Natural killer cell (primary cell): ENCODE measurements at regions not wholly inside any gene's neighbourhood (a gene's known extent, or its start where the extent isn't known, plus 50 kb on each side); places are given as distances from the start of the nearest gene placed in this dataset.

Experiments
- ATAC-seq, 3 donors: fragments of 150-1000 bp in 2 of 3; fragments of 200-7000 bp in 1 of 3; cut with Tn5 transposase; 1 replicate in 1 of 3; 2 replicates in 2 of 3; pipeline ENCODE4 v1.10.0; 2021; ENCODE audit warnings: mild to moderate bottlenecking in 2 of 3, moderate library complexity in 2 of 3
- DNase-seq, 2 donors: peaks; one replicate each; pipeline versions ENCODE4 v3.0.0 to v3.0.0-alpha.2; 2013 to 2021; ENCODE audit warnings: mixed read lengths in 1 of 2
- H3K27ac ChIP-seq: one replicate; pipeline ENCODE4 v1.5.1; 2013; ENCODE audit warnings: mild to moderate bottlenecking, low read length
- H3K27me3 ChIP-seq: one replicate; pipeline ENCODE4 v1.6.1; 2013; ENCODE audit warnings: low read length; ENCODE audit not compliant: control insufficient read depth, insufficient read depth
- H3K36me3 ChIP-seq: one replicate; pipeline ENCODE4 v1.6.1; 2013; ENCODE audit warnings: low read length; ENCODE audit not compliant: control insufficient read depth, insufficient read depth
- H3K4me1 ChIP-seq: one replicate; pipeline ENCODE4 v1.6.1; 2013; ENCODE audit warnings: low read length; ENCODE audit not compliant: control insufficient read depth, insufficient read depth
- H3K4me3 ChIP-seq: one replicate; pipeline ENCODE4 v1.5.1; 2013; ENCODE audit warnings: low read length
- H3K9me3 ChIP-seq: one replicate; pipeline ENCODE4 v1.6.1; 2013; ENCODE audit warnings: low read length; ENCODE audit not compliant: control insufficient read depth, insufficient read depth
- H3K27ac Mint-ChIP-seq, 2 donors: one replicate each; pipeline ENCODE4 v1.8.0; 2022; ENCODE audit warnings: mild to moderate bottlenecking in 2 of 2, mixed read lengths in 2 of 2, moderate library complexity in 1 of 2
- H3K27me3 Mint-ChIP-seq, 2 donors: one replicate each; pipeline ENCODE4 v1.8.0; 2022; ENCODE audit warnings: low read depth in 2 of 2, mixed read lengths in 2 of 2
- H3K36me3 Mint-ChIP-seq: one replicate; pipeline ENCODE4 v1.8.0; 2022; ENCODE audit warnings: mixed read lengths
- H3K4me1 Mint-ChIP-seq, 2 donors: one replicate each; pipeline ENCODE4 v1.8.0; 2022; ENCODE audit warnings: mixed read lengths in 2 of 2
- H3K4me3 Mint-ChIP-seq: one replicate; pipeline ENCODE4 v1.8.0; 2022; ENCODE audit warnings: mild to moderate bottlenecking, moderate library complexity, mixed read lengths
- H3K9me3 Mint-ChIP-seq, 2 donors: one replicate each; pipeline ENCODE4 v1.8.0; 2022; ENCODE audit warnings: mixed read lengths in 2 of 2
- WGBS: methylation state at CpG from one replicate; pipeline ENCODE4 v1.1.7; 2013; ENCODE audit warnings: missing lambda C conversion rate; ENCODE audit not compliant: insufficient coverage; 5-methylcytosine and 5-hydroxymethylcytosine counted together
- intact Hi-C: fragments of 100-400 bp; cut with micrococcal nuclease; formaldehyde crosslinking; loops from one replicate; pipeline ENCODE4 v1.14.2; 2022
- TF ChIP-seq, protein P1 (sequence below): fragments of 200-600 bp; IDR thresholded peaks from one replicate; pipeline ENCODE4 v1.8.0; 2022; ENCODE audit warnings: antibody characterized with exemption

DNA sequence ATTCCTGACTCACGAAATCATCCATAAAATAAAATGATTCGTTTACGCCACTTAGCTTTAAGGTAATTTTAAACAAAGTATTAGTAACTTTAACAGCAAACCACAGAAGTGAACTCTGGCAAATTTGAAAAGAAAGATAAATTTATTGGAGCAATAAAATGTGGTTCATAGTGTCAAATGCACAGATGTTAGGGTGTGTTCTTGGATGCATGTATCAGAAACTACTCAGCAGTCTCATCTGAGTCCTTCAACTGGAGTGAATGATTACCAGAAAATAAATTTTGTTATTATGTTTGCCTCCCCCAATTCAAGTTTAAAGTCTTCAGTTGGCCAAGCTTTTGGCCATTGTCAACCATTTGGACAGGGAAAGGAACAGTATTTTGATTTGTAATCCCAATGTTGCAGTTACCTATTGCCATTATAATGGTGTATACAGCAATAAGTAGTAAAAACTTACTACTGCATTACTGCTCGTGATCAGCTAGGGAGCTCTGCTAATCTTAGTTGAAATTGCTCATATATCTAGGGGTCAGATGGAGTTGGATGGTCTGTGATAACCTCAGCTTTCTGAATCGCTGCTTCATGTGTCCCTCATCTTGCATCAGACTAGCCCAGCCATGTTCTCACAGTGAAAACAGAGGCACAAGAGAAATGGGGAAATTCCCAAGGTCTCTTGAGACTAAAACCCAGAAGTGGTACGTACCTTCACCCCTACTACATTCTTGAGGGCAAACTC is 254.6 kb upstream of the KCNIP4 start:
- Histone ChIP-seq H3K36me3 (no peaks in the 10 kb centered on the region), H3K4me3 (no peak overlapping the region), H3K9me3 (no peaks in the 10 kb centered on the region), H3K27me3 (no peaks in the 10 kb centered on the region), H3K27ac (no peak overlapping the region), H3K4me1 (no peaks in the 10 kb centered on the region)
- Mint-ChIP-seq H3K36me3 (no peaks in the 10 kb centered on the region), H3K27ac (no peak overlapping the region), H3K4me1 (no peaks in the 10 kb centered on the region), H3K27me3 (no peaks in the 10 kb centered on the region), H3K9me3 (peaks cover 0 to 2% of the 10 kb centered on the region in 2 donors), H3K4me3 (no peak overlapping the region)
- DNase-seq (no peak), ATAC-seq (no peak)
- WGBS = 71% methylated on average over 3 of the region's 6 CpGs
- intact Hi-C loops = no loop called here
- TF ChIP-seq, protein P1, sequence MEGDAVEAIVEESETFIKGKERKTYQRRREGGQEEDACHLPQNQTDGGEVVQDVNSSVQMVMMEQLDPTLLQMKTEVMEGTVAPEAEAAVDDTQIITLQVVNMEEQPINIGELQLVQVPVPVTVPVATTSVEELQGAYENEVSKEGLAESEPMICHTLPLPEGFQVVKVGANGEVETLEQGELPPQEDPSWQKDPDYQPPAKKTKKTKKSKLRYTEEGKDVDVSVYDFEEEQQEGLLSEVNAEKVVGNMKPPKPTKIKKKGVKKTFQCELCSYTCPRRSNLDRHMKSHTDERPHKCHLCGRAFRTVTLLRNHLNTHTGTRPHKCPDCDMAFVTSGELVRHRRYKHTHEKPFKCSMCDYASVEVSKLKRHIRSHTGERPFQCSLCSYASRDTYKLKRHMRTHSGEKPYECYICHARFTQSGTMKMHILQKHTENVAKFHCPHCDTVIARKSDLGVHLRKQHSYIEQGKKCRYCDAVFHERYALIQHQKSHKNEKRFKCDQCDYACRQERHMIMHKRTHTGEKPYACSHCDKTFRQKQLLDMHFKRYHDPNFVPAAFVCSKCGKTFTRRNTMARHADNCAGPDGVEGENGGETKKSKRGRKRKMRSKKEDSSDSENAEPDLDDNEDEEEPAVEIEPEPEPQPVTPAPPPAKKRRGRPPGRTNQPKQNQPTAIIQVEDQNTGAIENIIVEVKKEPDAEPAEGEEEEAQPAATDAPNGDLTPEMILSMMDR = no peak

DNA sequence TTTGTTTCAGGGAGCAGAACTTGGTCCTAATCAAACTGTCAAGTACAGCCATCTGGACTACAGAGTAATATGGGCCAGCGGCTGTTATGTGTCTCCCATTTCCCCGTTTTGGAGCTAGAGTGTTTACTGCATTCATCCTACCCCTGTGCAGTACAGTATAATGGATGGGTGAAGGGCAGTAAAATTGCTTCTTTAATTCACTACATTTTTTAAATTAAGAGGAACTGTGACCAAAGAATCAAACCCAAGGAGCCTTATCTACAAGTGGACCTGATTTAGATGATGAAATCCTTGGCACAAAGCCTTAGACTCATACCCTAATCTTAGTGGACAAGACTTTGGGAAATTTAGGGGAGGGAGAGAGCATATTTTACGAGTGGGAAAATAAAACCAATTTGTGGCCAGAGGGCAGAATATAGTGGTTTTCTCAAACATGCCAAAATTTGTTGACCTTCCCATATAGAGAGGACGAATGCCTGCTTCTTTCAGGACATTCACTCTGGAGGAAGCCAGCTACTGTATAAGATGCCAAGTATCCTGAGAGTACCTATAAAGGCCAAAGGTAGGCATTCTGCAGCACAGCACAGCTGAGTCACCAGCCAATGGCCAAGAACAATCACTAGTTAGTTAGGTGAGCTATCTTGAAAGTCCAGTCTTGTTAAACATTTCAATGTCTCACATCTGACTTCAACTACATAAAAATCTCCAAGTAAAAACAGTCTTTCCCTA is 253.8 kb upstream of the KCNIP4 start:
- DNase-seq = no peak
- Mint-ChIP-seq H3K9me3 (peaks cover 0 to 2% of the 10 kb centered on the region in 2 donors), H3K36me3 (no peaks in the 10 kb centered on the region), H3K27ac (no peak overlapping the region), H3K4me1 (no peaks in the 10 kb centered on the region), H3K27me3 (no peaks in the 10 kb centered on the region), H3K4me3 (no peak overlapping the region)
- Histone ChIP-seq H3K27ac (no peak overlapping the region), H3K36me3 (no peaks in the 10 kb centered on the region), H3K4me3 (no peak overlapping the region), H3K27me3 (no peaks in the 10 kb centered on the region), H3K9me3 (no peaks in the 10 kb centered on the region), H3K4me1 (no peaks in the 10 kb centered on the region)
- intact Hi-C loops = no loop called here
- no peak for ATAC-seq
- 72% methylated on average over 3 of the region's 4 CpGs for WGBS
- TF ChIP-seq, protein P1 = no peak

DNA sequence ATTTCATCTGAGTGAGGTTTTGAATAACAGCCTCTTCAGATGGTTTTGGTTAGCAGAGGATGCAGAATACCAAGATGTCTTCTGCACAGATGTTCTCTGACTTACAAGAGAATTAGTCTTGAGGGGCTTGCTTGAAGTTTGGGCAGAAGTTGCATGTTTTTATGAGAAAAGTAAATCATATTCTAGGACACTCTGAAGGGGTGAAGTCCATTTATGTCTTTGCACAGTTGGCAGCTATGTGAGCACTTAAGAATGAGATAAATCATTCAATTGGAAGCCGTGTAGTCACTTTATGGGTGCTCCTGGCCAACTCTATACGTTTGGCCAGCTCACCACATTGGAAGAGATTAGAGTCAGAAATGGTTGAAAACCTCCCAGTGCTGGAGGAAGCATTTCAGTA is 252.7 kb upstream of the KCNIP4 start:
- H3K9me3 ChIP-seq = no peaks in the 10 kb centered on the region
- intact Hi-C loops = no loop called here
- no peaks in the 10 kb centered on the region for H3K4me1 Mint-ChIP-seq
- 38% methylated on average over 2 of the region's 2 CpGs for WGBS
- H3K4me3 Mint-ChIP-seq = no peak overlapping the region
- H3K36me3 Mint-ChIP-seq = no peaks in the 10 kb centered on the region
- H3K27ac ChIP-seq = no peak overlapping the region
- peaks cover 0 to 2% of the 10 kb centered on the region in 2 donors for H3K9me3 Mint-ChIP-seq
- no peaks in the 10 kb centered on the region for H3K27me3 ChIP-seq
- TF ChIP-seq, protein P1 = no peak
- no peaks in the 10 kb centered on the region for H3K4me1 ChIP-seq
- H3K27me3 Mint-ChIP-seq = no peaks in the 10 kb centered on the region
- DNase-seq = no peak
- no peak overlapping the region for H3K27ac Mint-ChIP-seq
- ATAC-seq = no peak
- H3K4me3 ChIP-seq = no peak overlapping the region
- no peaks in the 10 kb centered on the region for H3K36me3 ChIP-seq
